H1 (cell line): ENCODE measurements at regions not wholly inside any gene's neighbourhood (a gene's known extent, or its start where the extent isn't known, plus 50 kb on each side); places are given as distances from the start of the nearest gene placed in this dataset.

Experiments
- CTCF ChIA-PET: fragments of 300-600 bp; sonication (Branson Sonifier 250); formaldehyde crosslinking; loops from one replicate; lab custom pipeline; 2021; ENCODE audit not compliant: partially characterized antibody; lab: Charles Lee
- POLR2A ChIA-PET: fragments of 300-600 bp; sonication (Branson Sonifier 250); formaldehyde crosslinking; loops from one replicate; lab custom pipeline; 2021; ENCODE audit warnings: inconsistent platforms; ENCODE audit not compliant: partially characterized antibody; lab: Charles Lee
- DNase-seq, 2 experiments: peaks; one replicate each; pipeline versions ENCODE4 v3.0.0 to v3.0.0-alpha.2; 2010 to 2022; ENCODE audit warnings: low spot score in 2 of 2, low read depth in 1 of 2, mixed read lengths in 1 of 2
- FAIRE-seq: peaks from 2 replicates; lab custom pipeline; 2011; peaks lifted over from hg19 to GRCh38; lab: Jason Lieb, UNC
- H2AFZ ChIP-seq: 2 replicates; pipeline ENCODE4 v1.8.1; 2012; ENCODE audit warnings: low read length, inconsistent platforms
- H2AK5ac ChIP-seq: 2 replicates; pipeline ENCODE4 v1.6.1; 2013; ENCODE audit warnings: low read depth, low read length
- H2BK120ac ChIP-seq: replicated peaks from 2 replicates; pipeline ENCODE3; 2013; ENCODE audit warnings: low read depth, low read length, inconsistent platforms
- H2BK12ac ChIP-seq: 2 replicates; pipeline ENCODE4 v1.6.1; 2013; ENCODE audit warnings: low read depth, low read length
- H2BK15ac ChIP-seq: 2 replicates; pipeline ENCODE4 v1.6.1; 2013; ENCODE audit warnings: low read length
- H2BK20ac ChIP-seq: 2 replicates; pipeline ENCODE4 v1.6.1; 2013; ENCODE audit warnings: low read length
- H2BK5ac ChIP-seq: 2 replicates; pipeline ENCODE4 v1.6.1; 2013; ENCODE audit warnings: low read depth, low read length
- H3K14ac ChIP-seq: 2 replicates; pipeline ENCODE4 v1.6.1; 2013; ENCODE audit warnings: inconsistent platforms; ENCODE audit not compliant: insufficient read length
- H3K18ac ChIP-seq: 2 replicates; pipeline ENCODE4 v1.6.1; 2013; ENCODE audit warnings: low read length; ENCODE audit errors: extremely low read depth
- H3K23ac ChIP-seq: 2 replicates; pipeline ENCODE4 v1.6.1; 2013; ENCODE audit warnings: inconsistent platforms; ENCODE audit not compliant: insufficient read length
- H3K23me2 ChIP-seq: 2 replicates; pipeline ENCODE4 v1.6.1; 2013; ENCODE audit warnings: low read depth, low read length
- H3K27ac ChIP-seq: 2 replicates; pipeline ENCODE4 v1.6.1; 2011; ENCODE audit warnings: low read depth, low read length, inconsistent platforms
- H3K27me3 ChIP-seq, 4 experiments: replicated peaks in 1 of 4; 1 replicate in 1 of 4; 2 replicates in 3 of 4; pipeline versions ENCODE4 v1.6.1 to v1.8.1; 2011 to 2013; ENCODE audit warnings: low read length in 3 of 4, mild to moderate bottlenecking in 3 of 4, inconsistent platforms in 2 of 4, mixed read lengths in 2 of 4, moderate library complexity in 1 of 4; ENCODE audit not compliant: control insufficient read depth in 3 of 4, insufficient read depth in 3 of 4; ENCODE audit errors: extremely low read depth in 1 of 4
- H3K36me3 ChIP-seq, 4 experiments: 2 replicates each; pipeline versions ENCODE4 v1.6.1 to v1.8.1; 2011 to 2013; ENCODE audit warnings: mild to moderate bottlenecking in 4 of 4, low read length in 3 of 4, moderate library complexity in 2 of 4, control low read depth in 1 of 4, inconsistent platforms in 1 of 4; ENCODE audit not compliant: insufficient read depth in 4 of 4, control insufficient read depth in 2 of 4
- H3K4ac ChIP-seq: replicated peaks from 2 replicates; pipeline ENCODE3; 2013; ENCODE audit warnings: low read length, low read depth, mixed read lengths, inconsistent platforms; ENCODE audit not compliant: insufficient read length
- H3K4me1 ChIP-seq, 4 experiments: replicated peaks in 1 of 4; 1 replicate in 1 of 4; 2 replicates in 3 of 4; pipeline versions ENCODE4 v1.6.1 to v1.8.1; 2011 to 2013; ENCODE audit warnings: low read length in 3 of 4, inconsistent platforms in 2 of 4, mixed read lengths in 1 of 4; ENCODE audit not compliant: insufficient read depth in 4 of 4, control insufficient read depth in 3 of 4
- H3K4me2 ChIP-seq, 2 experiments: 2 replicates each; pipeline versions ENCODE4 v1.6.1 to v1.8.1; 2011 to 2013; ENCODE audit warnings: low read depth in 2 of 2, low read length in 2 of 2, control low read depth in 1 of 2, inconsistent platforms in 1 of 2, mild to moderate bottlenecking in 1 of 2; ENCODE audit not compliant: insufficient read depth in 1 of 2
- H3K4me3 ChIP-seq, 4 experiments: fragments of 200-600, 300-600 bp in 1 of 4; sonication (generic), shearing (Covaris generic), sonication (Bioruptor Twin) in 1 of 4; 2 replicates each; pipeline versions ENCODE4 v1.5.1 to v1.8.1; 2011 to 2016; ENCODE audit warnings: low read length in 4 of 4, low read depth in 3 of 4, control low read depth in 2 of 4, inconsistent platforms in 2 of 4, mild to moderate bottlenecking in 2 of 4, mixed read lengths in 1 of 4, moderate library complexity in 1 of 4; ENCODE audit not compliant: insufficient read depth in 2 of 4; ENCODE audit errors: extremely low read depth in 1 of 4
- H3K56ac ChIP-seq: replicated peaks from 2 replicates; pipeline ENCODE3; 2013; ENCODE audit warnings: low read depth, mild to moderate bottlenecking, mixed read lengths, low read length, inconsistent platforms; ENCODE audit not compliant: insufficient read length
- H3K79me1 ChIP-seq: 2 replicates; pipeline ENCODE4 v1.6.1; 2013; ENCODE audit warnings: low read depth, low read length, control low read depth
- H3K79me2 ChIP-seq, 2 experiments: 2 replicates each; pipeline versions ENCODE4 v1.6.1 to v1.8.1; 2012 to 2013; ENCODE audit warnings: low read length in 2 of 2, mild to moderate bottlenecking in 2 of 2, inconsistent platforms in 1 of 2; ENCODE audit not compliant: insufficient read depth in 2 of 2, control insufficient read depth in 1 of 2
- H3K9ac ChIP-seq, 4 experiments: replicated peaks in 1 of 4; 1 replicate in 1 of 4; 2 replicates in 3 of 4; pipeline versions ENCODE4 v1.6.1 to v1.8.1; 2011 to 2013; ENCODE audit warnings: low read depth in 3 of 4, low read length in 3 of 4, control low read depth in 2 of 4, mild to moderate bottlenecking in 2 of 4, moderate library complexity in 2 of 4, inconsistent platforms in 1 of 4; ENCODE audit errors: extremely low read depth in 1 of 4
- H3K9me3 ChIP-seq, 2 experiments: 2 replicates each; pipeline versions ENCODE4 v1.6.1 to v1.8.1; 2012 to 2013; ENCODE audit warnings: mild to moderate bottlenecking in 2 of 2, moderate library complexity in 2 of 2, control low read depth in 1 of 2, inconsistent platforms in 1 of 2, low read depth in 1 of 2, low read length in 1 of 2, mixed read lengths in 1 of 2; ENCODE audit not compliant: insufficient read depth in 2 of 2
- H4K20me1 ChIP-seq, 2 experiments: replicated peaks in 1 of 2; 2 replicates each; pipeline versions ENCODE3 to v1.8.1; 2011 to 2013; ENCODE audit warnings: inconsistent platforms in 2 of 2, low read length in 2 of 2, mild to moderate bottlenecking in 1 of 2; ENCODE audit not compliant: insufficient read depth in 2 of 2, control insufficient read depth in 1 of 2
- H4K5ac ChIP-seq: 2 replicates; pipeline ENCODE4 v1.6.1; 2013; ENCODE audit warnings: low read length, low read depth, mixed read lengths, inconsistent platforms; ENCODE audit not compliant: insufficient read length
- H4K8ac ChIP-seq: 2 replicates; pipeline ENCODE4 v1.8.0; 2013; ENCODE audit warnings: mild to moderate bottlenecking, moderate library complexity, low read length, inconsistent platforms; ENCODE audit not compliant: insufficient read depth; ENCODE audit errors: extremely low read depth
- H4K91ac ChIP-seq: replicated peaks from 2 replicates; pipeline ENCODE3; 2013; ENCODE audit warnings: low read length, mixed read lengths, inconsistent platforms; ENCODE audit not compliant: insufficient read length
- CTBP2 ChIP-seq: IDR thresholded peaks from 2 replicates; pipeline ENCODE4 v1.7.0; 2011; ENCODE audit warnings: borderline replicate concordance, mild to moderate bottlenecking, moderate library complexity, mixed read lengths, low read length; ENCODE audit not compliant: insufficient read depth, insufficient read length
- E2F6 ChIP-seq: IDR thresholded peaks from 2 replicates; pipeline ENCODE4 v1.6.1; 2012; ENCODE audit warnings: inconsistent platforms
- EGR1 ChIP-seq: IDR thresholded peaks from 2 replicates; pipeline ENCODE4 v1.6.1; 2011; ENCODE audit warnings: low read depth, low read length, borderline replicate concordance
- KDM5A ChIP-seq: fragments of 200-600 bp; IDR thresholded peaks from 2 replicates; pipeline ENCODE4 v1.7.1; 2012; ENCODE audit warnings: mild to moderate bottlenecking, low read length, inconsistent platforms, mixed read lengths
- PHF8 ChIP-seq: fragments of 200-600 bp; sonication (generic); conservative IDR thresholded peaks from 2 replicates; pipeline ENCODE4 v1.7.1; 2012; ENCODE audit warnings: low read depth, mild to moderate bottlenecking, inconsistent platforms, low read length, moderate library complexity
- POLR2A ChIP-seq, 2 experiments: IDR thresholded peaks; 1 replicate in 1 of 2; 2 replicates in 1 of 2; pipeline ENCODE4 v1.6.1; 2011; ENCODE audit warnings: low read depth in 2 of 2, low read length in 2 of 2, mild to moderate bottlenecking in 2 of 2; ENCODE audit errors: control extremely low read depth in 1 of 2
- POLR2AphosphoS5 ChIP-seq: IDR thresholded peaks from 2 replicates; pipeline ENCODE4 v1.6.1; 2011; ENCODE audit warnings: low read depth, low read length
- TCF12 ChIP-seq: IDR thresholded peaks from 2 replicates; pipeline ENCODE4 v1.6.1; 2011; ENCODE audit warnings: low read depth, mild to moderate bottlenecking, low read length
- WGBS, 2 experiments: shearing (Covaris generic) in 1 of 2; methylation state at CpG; one replicate each; pipeline versions ENCODE4 v1.1.6 to v1.1.7; 2013 to 2015; ENCODE audit warnings: low lambda C conversion rate in 2 of 2, mixed read lengths in 2 of 2, inconsistent platforms in 1 of 2, low coverage in 1 of 2, missing lambda C conversion rate in 1 of 2; ENCODE audit not compliant: insufficient replicate concordance in 2 of 2, insufficient coverage in 1 of 2, insufficient read length in 1 of 2; ENCODE audit errors: extremely low coverage in 1 of 2, missing lambda C conversion rate in 1 of 2; 5-methylcytosine and 5-hydroxymethylcytosine counted together
- TF ChIP-seq, protein P1 (sequence below): IDR thresholded peaks from 2 replicates; pipeline ENCODE4 v1.6.1; 2011; ENCODE audit warnings: low read length, improper control_type of control experiment

- DNase-seq, result peak; percentile 38 to 90
- Histone ChIP-seq H3K23me2 (peaks cover 4% of the 10 kb centered on the region; the same call in 1 of the 2 replicates), H2BK12ac (peak overlapping the region; percentile 76), H2AFZ (peak overlapping the region; percentile 88), H3K14ac (no peak overlapping the region), H4K5ac (no peak overlapping the region), H4K8ac (peak overlapping the region; percentile 94; the same call in 1 of the 2 replicates), H3K9me3 (0 out of 4 replicates have a peak, but pooled peaks cover 0 to 3% of the 10 kb centered on the region in 2 experiments), H2BK5ac (no peak overlapping the region), H2AK5ac (no peak overlapping the region), H2BK120ac (no peak overlapping the region), H3K4me3 (peak overlapping the region; percentile 41 to 59 (median 52)), H3K36me3 (no peaks in the 10 kb centered on the region), H4K91ac (peak overlapping the region; percentile 87), H3K9ac (peak overlapping the region in 3 of 4 experiments; percentile 25 to 50 (median 43); a peak in 3 of 7 replicates), H3K4ac (no peak overlapping the region), H3K79me1 (no peaks in the 10 kb centered on the region), H2BK20ac (peak overlapping the region; percentile 90; the same call in 1 of the 2 replicates), H3K4me2 (peak overlapping the region; percentile 61 to 80), H3K79me2 (no peaks in the 10 kb centered on the region), H3K27ac (0 out of 2 replicates have a peak overlapping the region, but pooled peaks have one; percentile 49), H2BK15ac (peak overlapping the region; percentile 95), H3K23ac (no peak overlapping the region), H3K56ac (peak overlapping the region; percentile 14), H4K20me1 (peaks cover 0 to 6% of the 10 kb centered on the region in 2 experiments), H3K4me1 (peaks cover 1 to 20% (median 10%) of the 10 kb centered on the region in 4 experiments; a peak in 6 of 7 replicates), H3K18ac (peak overlapping the region; percentile 52; the same call in 1 of the 2 replicates), H3K27me3 (peaks cover 35 to 70% (median 60%) of the 10 kb centered on the region in 4 experiments)
- WGBS, 2 experiments, result 1% methylated on average over 28 of the region's 34 CpGs; no CpG with 5 or more reads in 1 of the 2 experiments
- ChIA-PET CTCF (interaction anchor here (0.6 to 0.9 kb wide), 2 partner anchors 18 to 30 kb away, joined by 3 to 5 read pairs; no protein-coding TSS in a partner anchor), POLR2A (interaction anchor here (0.6 to 1.6 kb wide), 8 partner anchors 10 to 695 kb away, joined by 3 to 5 read pairs (median 4); no protein-coding TSS in a partner anchor)
- peak; percentile 72 for FAIRE-seq
- no peak for TF ChIP-seq CTBP2
- no peak for TF ChIP-seq KDM5A
- TF ChIP-seq E2F6, result peak; percentile 82
- TF ChIP-seq POLR2AphosphoS5, result peak; percentile 33; the same call in 1 of the 2 replicates
- peak in 1 of 2 experiments; percentile 68; a peak in 1 of 3 replicates for TF ChIP-seq POLR2A (IDR thresholded peaks at IDR 0.05; ENCODE audit: control extremely low read depth in 1 of 2, low read depth in 2 of 2, low read length in 2 of 2)
- TF ChIP-seq EGR1, result peak; percentile 11; the same call in 1 of the 2 replicates
- peak; percentile 67 for TF ChIP-seq PHF8
- TF ChIP-seq, protein P1, sequence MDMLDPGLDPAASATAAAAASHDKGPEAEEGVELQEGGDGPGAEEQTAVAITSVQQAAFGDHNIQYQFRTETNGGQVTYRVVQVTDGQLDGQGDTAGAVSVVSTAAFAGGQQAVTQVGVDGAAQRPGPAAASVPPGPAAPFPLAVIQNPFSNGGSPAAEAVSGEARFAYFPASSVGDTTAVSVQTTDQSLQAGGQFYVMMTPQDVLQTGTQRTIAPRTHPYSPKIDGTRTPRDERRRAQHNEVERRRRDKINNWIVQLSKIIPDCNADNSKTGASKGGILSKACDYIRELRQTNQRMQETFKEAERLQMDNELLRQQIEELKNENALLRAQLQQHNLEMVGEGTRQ, result 0 out of 2 replicates have a peak, but pooled peaks have one; percentile 36
- TF ChIP-seq TCF12, result no peak
Observed at GRCh38 chr6:5851261-5851757, 155.4 kb downstream of the NRN1 start.
